ENCODE measurements at regions not wholly inside any gene's neighbourhood (a gene's known extent, or its start where the extent isn't known, plus 50 kb on each side); places are given as distances from the start of the nearest gene placed in this dataset.

DNA sequence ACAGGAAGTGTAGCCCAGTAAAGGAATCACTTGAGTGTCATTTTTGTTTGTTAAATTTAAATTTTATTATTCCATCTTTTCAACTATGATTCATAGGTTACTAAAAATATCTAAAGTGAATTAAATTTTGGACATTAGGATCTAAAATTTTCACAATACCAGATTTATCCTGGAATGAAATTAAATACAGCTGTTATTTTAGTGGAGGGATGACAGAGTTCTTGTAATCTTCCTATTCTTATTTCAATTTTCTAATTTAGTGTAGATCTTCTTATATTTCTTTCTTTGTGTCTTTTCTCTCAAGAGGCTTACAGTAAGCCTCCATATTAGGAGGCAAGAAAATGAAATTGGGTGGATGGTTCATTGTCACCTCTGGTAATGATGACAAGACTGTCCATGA is 167.9 kb upstream of the TNC start:
- ChIA-PET POLR2A (ENCODE audit: low non-redundant PET) (no interaction called here), CTCF (no interaction called here)
- TF ChIP-seq, protein P1, sequence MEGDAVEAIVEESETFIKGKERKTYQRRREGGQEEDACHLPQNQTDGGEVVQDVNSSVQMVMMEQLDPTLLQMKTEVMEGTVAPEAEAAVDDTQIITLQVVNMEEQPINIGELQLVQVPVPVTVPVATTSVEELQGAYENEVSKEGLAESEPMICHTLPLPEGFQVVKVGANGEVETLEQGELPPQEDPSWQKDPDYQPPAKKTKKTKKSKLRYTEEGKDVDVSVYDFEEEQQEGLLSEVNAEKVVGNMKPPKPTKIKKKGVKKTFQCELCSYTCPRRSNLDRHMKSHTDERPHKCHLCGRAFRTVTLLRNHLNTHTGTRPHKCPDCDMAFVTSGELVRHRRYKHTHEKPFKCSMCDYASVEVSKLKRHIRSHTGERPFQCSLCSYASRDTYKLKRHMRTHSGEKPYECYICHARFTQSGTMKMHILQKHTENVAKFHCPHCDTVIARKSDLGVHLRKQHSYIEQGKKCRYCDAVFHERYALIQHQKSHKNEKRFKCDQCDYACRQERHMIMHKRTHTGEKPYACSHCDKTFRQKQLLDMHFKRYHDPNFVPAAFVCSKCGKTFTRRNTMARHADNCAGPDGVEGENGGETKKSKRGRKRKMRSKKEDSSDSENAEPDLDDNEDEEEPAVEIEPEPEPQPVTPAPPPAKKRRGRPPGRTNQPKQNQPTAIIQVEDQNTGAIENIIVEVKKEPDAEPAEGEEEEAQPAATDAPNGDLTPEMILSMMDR (conservative IDR thresholded peaks at IDR 0.05; ENCODE audit: low read depth): no peak
- no peak overlapping the region for H3K27ac ChIP-seq
- DNase-seq (ENCODE audit: low spot score): no peak

DNA sequence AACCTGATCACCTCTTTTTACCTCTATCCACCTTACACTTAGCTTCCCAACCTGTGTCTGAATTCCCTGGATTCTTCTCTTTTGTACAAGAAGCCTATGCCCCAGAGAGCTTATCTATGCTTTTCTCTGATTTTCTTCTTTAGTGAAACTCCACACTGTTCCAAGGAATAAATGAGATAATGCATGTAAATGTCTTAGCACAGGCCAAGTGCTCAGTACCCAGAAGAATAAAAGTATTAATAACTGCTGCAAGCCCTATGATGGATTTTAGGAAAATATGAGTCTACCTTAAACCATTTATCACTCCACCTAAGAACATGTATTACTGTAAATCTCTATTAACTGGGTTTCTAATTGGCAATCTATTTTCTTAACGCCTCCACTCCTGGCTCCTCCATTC is 168.5 kb upstream of the TNC start:
- TF ChIP-seq, protein P1 (conservative IDR thresholded peaks at IDR 0.05; ENCODE audit: low read depth): no peak
- no peak for DNase-seq (ENCODE audit: low spot score)
- H3K27ac ChIP-seq: no peak overlapping the region
- ChIA-PET CTCF (no interaction called here), POLR2A (ENCODE audit: low non-redundant PET) (no interaction called here)

DNA sequence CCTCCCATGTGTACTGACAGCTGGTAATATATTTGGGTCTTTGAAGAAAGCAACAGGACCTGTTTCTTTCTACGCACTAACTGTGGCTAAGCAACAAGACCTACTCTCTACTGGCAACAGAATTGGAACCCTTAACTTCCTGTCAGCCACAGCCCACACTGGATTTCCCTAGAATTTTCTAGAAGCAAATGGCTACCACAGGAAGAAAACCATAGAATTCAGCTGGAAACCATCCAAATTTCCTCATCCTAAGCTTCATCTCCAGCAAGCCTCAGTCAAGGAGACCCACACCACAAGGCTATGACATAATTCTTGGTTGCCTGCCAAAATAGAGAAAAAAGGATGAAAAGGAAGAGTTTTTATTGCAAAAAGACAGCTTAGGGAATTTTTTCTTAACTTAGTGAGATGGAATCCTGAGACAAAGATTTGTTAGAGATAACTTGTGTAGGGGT is 171.8 kb upstream of the TNC start:
- POLR2A ChIA-PET (ENCODE audit: low non-redundant PET): no interaction called here
- TF ChIP-seq, protein P1 (conservative IDR thresholded peaks at IDR 0.05; ENCODE audit: low read depth): no peak
- H3K27ac ChIP-seq: no peak overlapping the region
- DNase-seq (ENCODE audit: low spot score): no peak
- CTCF ChIA-PET: no interaction called here

DNA sequence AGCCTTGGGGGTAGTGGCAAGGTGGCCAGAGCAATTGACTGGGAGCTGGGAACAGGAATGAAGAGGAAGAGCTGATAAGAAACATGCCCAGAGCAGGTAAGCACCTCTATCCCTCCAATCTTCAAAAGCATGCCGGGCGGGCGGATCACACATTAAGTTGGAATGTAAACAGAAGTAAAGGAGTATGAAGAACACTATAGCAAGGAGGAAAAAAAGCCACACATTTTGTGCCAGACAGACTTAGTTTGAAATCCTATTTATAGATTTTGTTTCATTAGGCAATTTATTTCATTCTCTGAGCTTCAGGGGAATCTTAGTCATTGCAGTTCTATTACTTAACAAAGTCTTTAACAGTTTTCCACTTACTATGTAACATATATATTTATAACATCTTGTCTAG is 173.9 kb upstream of the TNC start:
- DNase-seq (ENCODE audit: low spot score): peak; percentile 31
- POLR2A ChIA-PET (ENCODE audit: low non-redundant PET): no interaction called here
- CTCF ChIA-PET: no interaction called here
- TF ChIP-seq, protein P1 (conservative IDR thresholded peaks at IDR 0.05; ENCODE audit: low read depth): no peak
- no peak overlapping the region for H3K27ac ChIP-seq

DNA sequence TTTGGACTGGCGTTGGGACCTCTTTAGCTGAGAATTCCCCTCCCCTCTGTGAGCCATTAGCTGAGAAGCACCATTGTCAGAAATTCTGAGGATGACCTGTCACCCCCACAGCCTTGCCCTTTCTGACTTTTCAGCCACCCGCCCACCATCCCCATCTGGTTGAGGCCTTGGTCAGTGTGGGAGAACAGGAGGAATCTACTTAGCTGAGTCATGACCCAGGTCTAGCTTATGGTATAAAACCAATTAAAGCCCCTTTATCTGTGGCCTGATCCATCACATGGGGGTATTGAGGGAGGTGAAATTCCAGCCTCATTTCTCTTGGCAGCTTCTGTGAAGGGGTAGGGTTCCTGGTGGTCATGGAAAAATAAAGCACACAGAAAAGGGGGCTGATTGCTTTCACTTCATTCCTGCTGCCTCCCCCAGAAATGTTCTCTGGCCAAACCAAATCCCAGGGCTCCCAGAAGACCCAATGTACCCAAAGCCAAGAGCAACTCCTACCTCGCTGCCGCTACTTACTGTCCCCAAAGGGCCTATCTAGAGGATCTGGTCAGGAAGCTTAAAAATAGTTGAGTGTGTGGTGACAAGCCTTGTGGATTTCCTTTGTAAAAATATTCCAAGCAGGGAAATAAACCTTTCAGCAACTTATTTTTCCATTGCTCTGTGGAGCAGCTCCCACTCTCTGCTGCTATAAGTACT is 174.8 kb upstream of the TNC start:
- POLR2A ChIA-PET (ENCODE audit: low non-redundant PET): no interaction called here
- DNase-seq (ENCODE audit: low spot score): no peak
- TF ChIP-seq, protein P1 (conservative IDR thresholded peaks at IDR 0.05; ENCODE audit: low read depth): no peak
- CTCF ChIA-PET: interaction anchor here (0.7 to 1.1 kb wide), 2 partner anchors 13 to 636 kb away, joined by 5 read pairs; no protein-coding TSS in a partner anchor
- no peak overlapping the region for H3K27ac ChIP-seq

DNA sequence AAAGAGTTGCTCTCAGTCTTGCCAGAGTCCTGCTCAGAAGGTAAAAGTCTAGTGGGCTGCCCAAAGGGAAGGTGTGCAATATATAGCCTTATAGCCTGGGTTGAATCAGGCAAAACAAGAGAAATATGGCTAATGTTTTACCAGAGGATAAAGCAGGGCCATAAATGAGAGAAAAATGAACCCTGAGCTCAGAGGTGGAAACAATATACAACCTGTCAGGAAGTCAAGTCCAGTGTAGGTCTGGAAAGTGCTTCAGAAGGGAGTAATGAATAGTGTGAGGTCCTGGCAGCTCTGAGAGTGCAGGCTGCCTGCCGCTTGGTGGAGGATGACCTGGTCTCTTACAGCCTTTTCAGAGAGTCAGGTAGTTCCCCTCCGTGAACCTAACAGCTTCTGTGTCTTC is 177.8 kb upstream of the TNC start:
- no peak overlapping the region for H3K27ac ChIP-seq
- CTCF ChIA-PET: no interaction called here
- TF ChIP-seq, protein P1 (conservative IDR thresholded peaks at IDR 0.05; ENCODE audit: low read depth): no peak
- DNase-seq (ENCODE audit: low spot score): no peak
- POLR2A ChIA-PET (ENCODE audit: low non-redundant PET): no interaction called here

Measured in RWPE1 (cell line).